ENCODE measurements at regions not wholly inside any gene's neighbourhood (a gene's known extent, or its start where the extent isn't known, plus 50 kb on each side); places are given as distances from the start of the nearest gene placed in this dataset.

DNA sequence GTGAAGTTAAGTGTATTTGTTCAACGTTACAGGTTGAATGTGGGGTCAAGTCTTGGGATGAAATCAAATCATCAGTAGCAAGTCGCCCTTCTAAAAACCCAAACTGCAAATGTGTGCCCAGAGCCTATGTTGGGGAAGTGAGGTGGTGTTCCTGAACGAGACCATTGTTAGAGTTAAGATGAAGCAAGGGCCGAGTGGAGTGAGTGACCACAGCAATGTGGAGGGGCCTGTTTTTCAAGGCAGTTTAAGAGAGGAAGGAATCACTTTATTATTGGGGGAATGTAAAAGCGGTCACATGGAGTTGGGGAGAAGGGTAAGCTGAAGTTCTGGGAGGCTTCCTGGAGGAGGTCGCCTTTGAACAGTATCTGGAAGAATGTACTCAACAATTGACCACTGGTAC is 68.5 kb downstream of the MYCN start:
- no peak for DNase-seq

DNA sequence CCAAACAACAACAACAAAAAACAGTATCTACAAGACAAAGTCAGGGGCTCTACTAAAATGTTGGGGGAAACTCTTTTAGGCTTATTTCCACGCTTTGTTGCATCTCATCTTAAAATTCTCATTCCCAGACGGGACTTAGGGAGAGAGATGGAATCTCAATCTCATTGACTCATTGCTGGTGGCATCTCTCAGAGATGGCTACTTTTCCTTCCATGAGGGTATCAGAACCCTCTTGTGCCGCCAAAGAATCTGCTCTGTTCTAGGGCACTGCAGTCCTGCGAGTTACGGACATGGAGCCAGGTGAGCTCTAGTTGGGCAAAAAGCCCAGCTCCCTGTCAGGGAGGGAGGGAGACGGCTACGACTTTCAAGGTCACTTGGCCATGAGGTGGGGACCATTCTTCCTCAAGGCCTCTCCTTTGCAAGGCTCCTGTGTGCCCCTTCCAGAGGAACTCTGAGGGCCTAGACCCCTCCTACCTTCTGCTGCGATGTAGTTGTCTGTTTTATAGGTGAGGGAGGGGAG is 68.0 kb downstream of the MYCN start:
- DNase-seq = no peak

DNA sequence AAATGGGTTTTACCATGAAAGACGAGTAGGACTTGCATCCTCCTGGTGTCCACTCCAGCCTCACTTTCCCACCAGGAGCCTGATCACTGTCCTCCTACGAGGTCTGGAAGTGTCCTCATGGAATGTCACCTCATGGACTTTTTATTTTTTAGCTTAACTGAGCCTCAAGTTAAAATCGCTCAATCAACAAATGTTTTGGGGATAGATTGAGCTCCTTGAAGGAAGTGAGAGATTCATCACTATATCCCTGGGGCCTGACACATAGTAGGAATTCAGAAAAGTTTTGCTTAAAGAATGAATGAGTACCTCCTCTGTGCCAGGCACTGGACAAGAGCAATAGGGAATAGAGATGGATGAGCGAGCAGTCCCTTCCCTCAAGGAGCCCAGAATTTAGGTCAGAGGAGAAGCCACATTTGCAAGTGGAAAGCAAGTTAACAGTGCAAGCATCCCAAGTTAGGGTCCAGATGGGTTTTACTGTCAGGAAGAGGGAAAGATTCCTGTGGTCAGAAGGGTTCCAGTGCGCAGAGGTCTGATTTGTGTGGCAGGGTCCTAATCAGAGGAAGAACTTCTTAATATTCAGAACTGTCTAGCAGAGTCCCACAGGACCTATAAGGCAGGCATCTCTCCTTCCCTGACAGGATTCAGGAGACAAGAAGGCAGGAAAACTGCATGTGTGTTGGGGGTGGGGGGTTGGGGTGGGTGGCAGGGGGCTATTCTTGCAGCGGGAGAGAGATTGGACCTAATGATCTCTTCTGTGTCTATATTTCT is 67.0 kb downstream of the MYCN start:
- DNase-seq = no peak

DNA sequence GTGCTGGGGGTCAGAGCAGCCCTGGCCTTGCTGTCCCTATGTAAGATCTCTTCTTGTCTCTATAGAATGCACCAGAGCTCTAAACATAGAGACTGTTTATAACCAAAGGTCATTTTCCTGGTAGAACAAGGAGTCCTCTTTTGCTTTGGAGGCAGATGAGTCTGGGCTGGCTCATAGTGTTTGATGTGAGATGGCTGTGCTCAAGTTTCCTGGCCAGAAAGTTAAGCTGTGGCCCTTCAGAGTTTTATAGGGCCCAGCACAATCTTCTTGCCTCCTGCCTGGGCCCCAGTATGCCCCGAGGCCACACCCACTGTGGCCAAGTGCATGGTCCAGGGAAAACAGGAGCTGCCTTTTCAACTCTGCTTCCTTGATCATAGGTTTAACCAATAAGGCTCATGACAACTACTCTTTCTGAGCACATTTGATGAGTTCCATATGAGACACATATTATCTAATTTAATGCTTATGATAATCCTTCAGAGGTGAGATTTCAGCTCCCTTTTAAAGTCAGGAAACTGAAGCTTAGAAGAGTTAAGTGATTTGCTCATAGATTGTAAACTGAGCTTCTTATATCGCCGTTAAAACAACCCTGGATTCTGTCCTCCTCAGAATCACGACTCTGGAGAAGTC is 66.3 kb downstream of the MYCN start:
- no peak for DNase-seq

DNA sequence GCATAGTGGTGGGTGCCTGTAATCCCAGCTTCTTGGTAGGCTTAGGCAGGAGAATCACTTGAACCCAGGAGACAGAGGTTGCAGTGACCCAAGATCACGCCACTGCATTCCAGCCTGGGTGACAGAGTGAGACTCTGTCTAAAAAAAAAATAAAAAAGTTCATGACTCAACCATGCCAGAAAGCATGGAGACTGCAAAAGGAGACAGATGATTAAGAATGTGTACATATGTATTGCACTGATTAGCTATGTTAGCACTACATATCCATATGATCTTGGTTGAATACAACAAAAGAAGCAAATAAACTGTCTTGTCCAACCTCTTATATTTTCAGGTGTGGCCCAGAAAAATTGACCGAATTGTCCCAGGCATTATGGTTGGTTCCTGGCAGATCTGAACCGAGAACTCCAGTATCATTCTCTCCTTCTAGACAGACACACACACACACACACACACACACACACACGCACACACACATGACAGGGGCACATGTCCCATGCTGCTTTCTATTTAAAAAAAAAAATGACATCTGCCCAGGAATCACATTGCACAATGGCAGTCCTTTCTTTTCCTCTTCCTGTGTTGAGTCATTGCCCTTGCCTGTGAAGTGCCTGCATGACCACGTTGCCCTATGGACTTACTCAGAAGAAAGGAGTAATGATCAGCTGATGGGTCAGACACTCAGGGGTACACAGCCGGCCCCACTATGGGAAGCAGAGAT is 65.6 kb downstream of the MYCN start:
- DNase-seq = no peak

DNA sequence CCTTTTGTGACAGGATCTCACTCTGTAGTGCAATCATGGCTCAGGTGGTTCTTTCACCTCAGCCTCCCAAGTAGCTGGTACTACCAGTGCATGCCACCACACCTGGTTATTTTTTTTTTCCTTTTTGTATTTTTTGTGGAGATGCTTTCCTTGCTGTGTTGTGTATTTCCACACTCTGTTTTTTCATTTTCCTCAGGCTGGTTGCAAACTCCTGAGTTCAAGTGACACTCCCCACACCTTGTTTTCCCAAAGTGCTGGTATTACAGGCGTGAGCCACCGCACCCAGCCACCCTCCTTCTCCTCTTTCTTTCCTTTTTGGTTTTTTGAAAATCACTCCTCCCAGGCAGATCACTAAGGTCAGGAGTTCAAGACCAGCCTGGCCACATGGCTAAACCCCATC is 65.0 kb downstream of the MYCN start:
- no peak for DNase-seq

DNA sequence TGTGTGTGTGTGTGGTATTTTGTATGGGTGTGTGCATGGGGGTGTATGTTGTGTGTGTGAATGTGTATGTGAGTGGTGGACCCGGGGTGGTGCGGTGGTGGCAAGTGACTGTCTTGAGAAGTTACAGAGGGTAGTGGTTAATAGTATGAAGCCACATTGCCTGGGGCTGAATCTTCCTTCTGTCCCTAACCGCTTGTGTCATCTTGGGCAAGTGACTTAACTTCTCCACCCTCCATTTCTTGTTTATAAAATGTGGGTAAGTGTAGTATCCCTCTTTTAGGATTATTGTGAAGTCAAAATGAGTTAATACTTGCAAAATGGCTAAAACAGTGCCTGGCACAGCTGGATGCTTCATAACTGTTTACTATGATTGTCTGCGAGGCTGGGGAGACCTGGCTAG is 63.5 kb downstream of the MYCN start:
- DNase-seq = no peak

DNA sequence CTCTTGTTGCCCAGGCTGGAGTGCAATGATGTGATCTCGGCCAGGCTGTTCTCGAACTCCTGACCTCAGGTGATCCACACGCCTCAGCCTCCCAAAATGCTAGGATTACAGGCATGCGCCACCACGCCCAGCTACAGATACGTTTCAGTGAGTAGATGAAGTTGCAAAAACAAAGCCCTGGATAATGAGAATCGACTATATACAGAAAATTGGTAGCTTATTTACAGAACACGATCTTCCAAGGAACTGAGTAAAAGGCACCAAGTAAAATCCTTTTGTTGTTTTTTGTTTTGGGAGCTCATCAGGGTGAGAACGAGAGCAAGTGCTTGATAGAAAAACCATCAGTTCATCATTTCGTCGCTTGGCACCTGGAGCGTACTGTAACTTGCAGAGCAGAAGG is 62.8 kb downstream of the MYCN start:
- DNase-seq = no peak

DNA sequence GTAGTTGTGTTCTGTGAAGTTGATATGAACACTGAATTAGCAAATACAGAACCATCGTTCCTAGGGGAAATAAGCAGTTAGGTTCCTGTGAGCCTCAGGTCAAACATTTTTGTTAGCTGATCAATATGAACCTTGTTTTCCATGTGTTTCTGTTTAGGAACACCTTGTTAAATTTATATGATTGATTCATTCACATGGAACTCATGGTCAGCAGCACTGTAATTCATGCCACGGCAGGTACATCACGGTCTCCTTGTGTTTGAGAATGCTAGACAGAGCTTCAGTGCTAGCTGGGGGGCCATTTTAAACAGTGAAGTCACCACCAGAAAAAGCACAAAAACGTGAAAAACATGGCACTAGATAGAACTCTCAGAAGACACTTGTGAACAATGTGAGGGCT is 62.2 kb downstream of the MYCN start:
- no peak for DNase-seq

DNA sequence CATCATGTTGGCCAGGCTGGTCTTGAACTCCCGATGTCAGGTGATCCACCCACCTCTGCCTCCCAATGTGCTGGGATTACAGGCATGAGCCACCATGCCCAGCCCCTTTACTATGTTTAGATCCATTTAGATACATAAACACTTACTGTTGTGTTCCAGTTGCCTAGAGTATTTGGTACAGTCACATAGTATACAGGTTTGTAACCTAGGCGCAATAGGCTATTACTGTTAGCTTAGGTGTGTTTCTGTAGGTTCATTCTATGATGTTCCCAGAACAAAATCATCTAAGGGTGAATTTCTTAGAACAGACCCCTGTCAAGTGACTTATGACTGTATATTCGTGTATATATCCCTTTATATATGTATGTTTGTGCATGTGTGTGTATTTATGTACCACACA is 61.8 kb downstream of the MYCN start:
- DNase-seq = no peak

DNA sequence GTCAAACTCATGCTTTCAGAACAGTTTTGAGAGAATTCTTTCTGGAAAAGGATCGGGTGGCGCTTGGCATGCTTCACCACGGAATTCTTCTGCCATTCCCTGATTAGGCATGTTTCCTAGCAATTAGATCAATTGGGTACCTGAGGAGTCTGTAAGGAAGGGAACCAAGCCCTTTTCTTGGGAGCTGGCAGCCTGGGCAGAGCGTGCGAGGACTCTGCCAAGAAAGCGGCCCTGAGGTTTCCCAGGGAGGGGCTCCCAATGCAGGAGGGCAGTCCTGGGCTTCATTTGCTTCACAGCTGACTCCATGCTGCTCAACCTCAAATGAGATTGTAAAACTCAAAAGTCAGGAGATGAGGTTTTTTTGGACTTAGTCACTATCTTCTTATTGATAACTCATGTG is 60.3 kb downstream of the MYCN start:
- no peak for DNase-seq

DNA sequence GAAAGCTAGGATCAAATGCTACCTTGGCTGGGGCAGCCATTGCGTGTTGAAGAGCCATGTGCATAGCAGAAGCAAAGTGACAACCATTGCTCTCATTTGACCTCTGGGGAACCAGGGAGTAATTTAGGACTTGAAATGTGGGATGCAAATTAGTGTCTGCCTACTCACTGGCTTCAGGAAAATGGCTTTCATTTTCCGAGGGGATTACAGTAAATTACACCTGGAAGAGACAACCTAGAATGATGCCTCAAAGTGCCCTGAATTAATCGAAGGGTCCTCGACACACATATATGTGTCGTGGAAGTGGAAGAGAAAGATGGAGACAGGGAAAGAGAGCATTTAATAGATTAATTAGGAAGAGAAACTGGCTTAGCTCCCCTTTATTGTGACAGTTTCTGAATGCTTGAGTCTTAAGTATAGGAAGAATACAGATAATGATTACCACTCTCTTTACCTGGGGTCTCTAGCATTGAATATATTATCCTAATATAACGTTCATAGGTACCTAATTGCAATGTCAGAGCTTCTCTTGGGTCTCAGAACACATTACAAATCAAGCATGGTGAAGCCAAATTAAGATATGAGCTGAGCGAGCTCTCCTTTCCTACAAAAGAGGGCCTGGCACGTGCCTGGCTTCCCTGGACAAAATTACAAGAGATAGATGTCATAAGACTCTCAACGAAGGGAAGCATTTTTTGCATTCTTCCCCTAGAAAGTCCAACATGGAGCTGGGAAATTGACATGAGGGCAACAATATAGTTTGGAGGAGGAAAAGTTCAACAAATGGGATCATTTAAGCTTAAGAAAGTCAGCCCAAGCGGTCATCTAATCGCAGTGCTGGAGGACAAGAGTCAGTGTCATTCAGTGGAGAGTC is 59.5 kb downstream of the MYCN start:
- no peak for DNase-seq

DNA sequence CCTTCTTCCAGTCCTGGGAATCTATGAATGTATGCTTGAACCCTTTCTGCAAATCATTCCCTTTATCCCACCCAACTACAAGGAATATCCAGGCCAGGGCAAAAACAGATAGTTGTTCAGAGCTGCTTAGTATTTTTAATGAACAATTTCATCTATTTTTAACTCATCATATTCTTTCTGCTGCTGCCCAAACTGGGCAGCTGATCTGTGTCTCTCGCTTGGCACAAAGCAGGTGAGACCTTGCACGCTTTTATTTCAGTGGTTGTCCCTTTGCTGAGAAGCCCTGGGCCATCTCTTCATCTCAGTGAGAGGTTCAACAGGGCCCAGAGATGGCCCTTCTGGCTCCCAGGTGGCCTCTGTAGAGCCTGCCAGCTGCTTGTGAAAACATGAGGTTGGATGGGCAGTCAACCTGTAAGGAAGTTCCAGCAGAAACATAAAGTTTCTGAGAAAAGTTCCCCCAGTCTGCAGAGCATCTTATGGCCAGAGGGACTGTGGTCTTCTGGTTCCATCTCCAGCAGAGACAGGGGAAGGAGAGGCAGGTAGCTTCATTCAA is 57.5 kb downstream of the MYCN start:
- DNase-seq = no peak

DNA sequence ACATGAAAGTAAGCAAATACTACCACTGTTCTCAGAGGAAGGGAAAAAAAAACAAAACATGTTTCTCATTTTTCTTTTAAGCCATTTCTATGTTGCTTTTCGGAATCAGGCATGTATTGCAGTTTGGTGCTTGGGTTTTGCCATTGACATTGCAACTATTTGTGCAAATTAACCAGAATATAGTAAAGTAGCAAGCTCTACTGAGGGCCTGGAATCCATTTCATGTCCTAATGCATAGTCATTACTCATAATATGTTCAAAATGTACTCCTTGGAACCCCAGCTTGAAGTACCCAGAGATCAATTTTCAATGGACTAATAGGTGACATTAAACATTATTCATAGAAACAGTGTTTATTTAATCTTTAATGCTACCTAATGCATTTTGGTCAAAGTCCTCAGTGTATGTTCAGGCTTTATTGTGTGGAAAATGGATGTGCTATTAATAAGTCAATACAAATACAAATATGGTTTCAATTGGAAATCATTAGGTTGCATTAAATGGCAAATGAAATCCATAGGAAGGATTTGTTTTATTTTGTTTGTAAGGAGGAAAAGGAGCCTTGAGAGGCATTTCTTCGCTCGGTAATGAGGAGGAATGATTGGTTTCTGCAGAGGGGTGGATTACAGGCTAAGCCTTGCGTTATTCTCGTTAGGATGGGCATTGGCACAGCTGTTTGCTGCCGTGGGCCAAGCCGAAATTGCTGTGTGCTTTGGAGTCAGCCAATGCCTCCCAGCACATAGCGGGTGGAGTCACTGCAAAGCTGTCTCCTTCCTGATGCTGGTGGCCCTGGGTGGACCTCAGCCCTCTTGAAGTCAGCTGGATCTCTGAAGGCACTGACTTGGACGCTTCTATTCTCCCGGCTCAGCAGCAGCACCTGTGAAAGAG is 56.4 kb downstream of the MYCN start:
- no peak for DNase-seq
